Mesodermal cell (in vitro differentiated cells): ENCODE measurements at regions not wholly inside any gene's neighbourhood (a gene's known extent, or its start where the extent isn't known, plus 50 kb on each side); places are given as distances from the start of the nearest gene placed in this dataset.
"Not testable (repeated sequence)": the region's sequence is repeated elsewhere in the genome, so short reads cannot be mapped to it uniquely, and the experiment has no call there.

ENCODE experiments used
- H3K27ac ChIP-seq: 2 replicates; pipeline ENCODE4 v1.7.0; 2013; ENCODE audit warnings: mild to moderate bottlenecking, low read depth, low read length, moderate library complexity; ENCODE audit not compliant: severe bottlenecking
- H3K36me3 ChIP-seq: 2 replicates; pipeline ENCODE4 v1.7.1; 2013; ENCODE audit warnings: mild to moderate bottlenecking, low read length, moderate library complexity; ENCODE audit not compliant: control insufficient read depth, insufficient read depth
- H3K4me1 ChIP-seq: one replicate; pipeline ENCODE4 v1.7.1; 2013; ENCODE audit warnings: mild to moderate bottlenecking, low read length; ENCODE audit not compliant: insufficient read depth, control insufficient read depth, poor library complexity, severe bottlenecking
- H3K4me3 ChIP-seq: 2 replicates; pipeline ENCODE4 v1.7.0; 2013; ENCODE audit warnings: low read length, control low read depth, mild to moderate bottlenecking; ENCODE audit not compliant: insufficient read depth, poor library complexity, severe bottlenecking; ENCODE audit errors: extremely low read depth
- H3K9me3 ChIP-seq: 2 replicates; pipeline ENCODE4 v1.7.1; 2013; ENCODE audit warnings: mild to moderate bottlenecking, low read length, moderate library complexity; ENCODE audit not compliant: control insufficient read depth
- WGBS, 2 experiments: methylation state at CpG; one replicate each; pipeline ENCODE4 v1.1.5; 2013; ENCODE audit warnings: missing lambda C conversion rate in 2 of 2; ENCODE audit not compliant: insufficient coverage in 2 of 2; 5-methylcytosine and 5-hydroxymethylcytosine counted together

- no CpG with 5 or more reads among the region's 1 CpG for whole genome bisulfite sequencing, 2 experiments
- Histone ChIP-seq H3K4me3 (no peak overlapping the region), H3K9me3 (no peaks in the 10 kb centered on the region), H3K36me3 (no peaks in the 10 kb centered on the region), H3K27ac (peak overlapping the region; percentile 83), H3K4me1 (peaks cover 16% of the 10 kb centered on the region)
Measured at GRCh38 chr4:154164931-154165839, 326.4 kb downstream of the DCHS2 start.

- Histone ChIP-seq H3K9me3 (no peaks in the 10 kb centered on the region), H3K36me3 (no peaks in the 10 kb centered on the region), H3K4me3 (no peak overlapping the region), H3K4me1 (peaks cover 12% of the 10 kb centered on the region), H3K27ac (no peak overlapping the region)
- 75 to 78% methylated on average over 1 to 3 of the region's 5 CpGs for WGBS, 2 experiments
Measured at GRCh38 chr4:154160519-154161301, 330.9 kb downstream of the DCHS2 start.

GRCh38 chr4:154158361-154159155 lies 333.0 kb downstream of the DCHS2 start:
- Histone ChIP-seq H3K4me1 (no peaks in the 10 kb centered on the region), H3K27ac (no peak overlapping the region)
- 85 to 100% methylated on average over 2 to 5 of the region's 6 CpGs for WGBS, 2 experiments

GRCh38 chr4:154152546-154152945 lies 339.1 kb downstream of the DCHS2 start:
- Histone ChIP-seq H3K9me3 (no peaks in the 10 kb centered on the region), H3K4me3 (no peak overlapping the region), H3K36me3 (no peaks in the 10 kb centered on the region), H3K4me1 (no peaks in the 10 kb centered on the region), H3K27ac (no peak overlapping the region)
- WGBS, 2 experiments: 92 to 93% methylated on average over 11 of the region's 13 CpGs

More at GRCh38 chr4:154158361-154159155, 333.0 kb downstream of the DCHS2 start:
- Histone ChIP-seq H3K9me3 (no peaks in the 10 kb centered on the region), H3K36me3 (no peaks in the 10 kb centered on the region), H3K4me3 (no peak overlapping the region)

GRCh38 chr4:154149236-154149635 lies 342.4 kb downstream of the DCHS2 start:
- not testable (repeated sequence) for H3K27ac ChIP-seq, H3K9me3 ChIP-seq, H3K4me3 ChIP-seq, H3K4me1 ChIP-seq, H3K36me3 ChIP-seq
- WGBS, 2 experiments: 83 to 93% methylated on average over 4 of the region's 5 CpGs

GRCh38 chr4:154143720-154144119 lies 347.9 kb downstream of the DCHS2 start:
- H3K27ac ChIP-seq: no peak overlapping the region
- H3K4me3 ChIP-seq: no peak overlapping the region
- H3K9me3 ChIP-seq: no peaks in the 10 kb centered on the region
- WGBS, 2 experiments: 86 to 94% methylated on average over 6 of the region's 6 CpGs
- H3K36me3 ChIP-seq: no peaks in the 10 kb centered on the region
- no peaks in the 10 kb centered on the region for H3K4me1 ChIP-seq

GRCh38 chr4:154142664-154143063 lies 348.9 kb downstream of the DCHS2 start:
- Histone ChIP-seq H3K36me3 (no peaks in the 10 kb centered on the region), H3K4me3 (no peak overlapping the region), H3K9me3 (no peaks in the 10 kb centered on the region), H3K27ac (no peak overlapping the region), H3K4me1 (no peaks in the 10 kb centered on the region)
- WGBS, 2 experiments: 86 to 100% methylated on average over 1 of the region's 2 CpGs

- 61 to 100% methylated on average over 1 to 2 of the region's 3 CpGs for WGBS, 2 experiments
- Histone ChIP-seq H3K36me3 (no peaks in the 10 kb centered on the region), H3K4me1 (no peaks in the 10 kb centered on the region), H3K9me3 (no peaks in the 10 kb centered on the region), H3K4me3 (no peak overlapping the region), H3K27ac (no peak overlapping the region)
Measured at GRCh38 chr4:154140869-154141268, 350.7 kb downstream of the DCHS2 start.

- 58 to 92% methylated on average over 2 to 3 of the region's 3 CpGs for WGBS, 2 experiments
- Histone ChIP-seq H3K4me3 (no peak overlapping the region), H3K9me3 (no peaks in the 10 kb centered on the region), H3K27ac (no peak overlapping the region), H3K4me1 (peaks cover 5% of the 10 kb centered on the region), H3K36me3 (no peaks in the 10 kb centered on the region)
Measured at GRCh38 chr4:154137320-154137905, 348.5 kb upstream of the SFRP2 start.

GRCh38 chr4:154135576-154135975 lies 346.7 kb upstream of the SFRP2 start:
- no peaks in the 10 kb centered on the region for H3K9me3 ChIP-seq
- no peak overlapping the region for H3K27ac ChIP-seq
- H3K36me3 ChIP-seq: no peaks in the 10 kb centered on the region
- H3K4me3 ChIP-seq: no peak overlapping the region
- 96% methylated on average over 9 to 13 of the region's 18 CpGs for WGBS, 2 experiments
- H3K4me1 ChIP-seq: peaks cover 7% of the 10 kb centered on the region
